IMR-90 (cell line): ENCODE measurements at regions not wholly inside any gene's neighbourhood (a gene's known extent, or its start where the extent isn't known, plus 50 kb on each side); places are given as distances from the start of the nearest gene placed in this dataset.

Experiments
- ATAC-seq: fragments of 200-7000 bp; cut with Tn5 transposase; 2 replicates; pipeline ENCODE4 v1.9.1; 2020; ENCODE audit warnings: low read depth, mild to moderate bottlenecking, moderate library complexity
- BruUV-seq: library from RNA; stranded (reverse); fragments of 400-500 nt; replicated peaks from 2 replicates; lab custom pipeline; 2021; lab: Mats Ljungman, UMichigan
- CTCF ChIA-PET: fragments of 300-600 bp; formaldehyde crosslinking; extraction: SDS; loops from one replicate; lab custom pipeline; 2021; ENCODE audit warnings: antibody characterized with exemption; lab: Yijun Ruan, JAX
- POLR2A ChIA-PET: fragments of 300-600 bp; sonication (Branson Sonifier 250); formaldehyde crosslinking; loops from one replicate; lab custom pipeline; 2022; ENCODE audit warnings: antibody characterized with exemption; ENCODE audit not compliant: unreplicated experiment; lab: Charles Lee
- DNase-seq: peaks from one replicate; pipeline ENCODE4 v3.0.0; 2013
- H2AFZ ChIP-seq: replicated peaks from 2 replicates; pipeline ENCODE3; 2013; ENCODE audit warnings: low read length, mild to moderate bottlenecking; ENCODE audit not compliant: poor library complexity
- H2AK5ac ChIP-seq: 2 replicates; pipeline ENCODE4 v1.6.1; 2013; ENCODE audit warnings: low read depth, low read length, inconsistent platforms
- H2AK9ac ChIP-seq: replicated peaks from 2 replicates; pipeline ENCODE3; 2013; ENCODE audit warnings: mild to moderate bottlenecking, low read depth, low read length, moderate library complexity; ENCODE audit not compliant: poor library complexity
- H2BK120ac ChIP-seq: 2 replicates; pipeline ENCODE4 v1.6.1; 2013; ENCODE audit warnings: low read depth, low read length, inconsistent platforms
- H2BK15ac ChIP-seq: 3 replicates; pipeline ENCODE4 v1.6.1; 2013; ENCODE audit warnings: low read depth, low read length, inconsistent platforms
- H2BK20ac ChIP-seq: 2 replicates; pipeline ENCODE4 v1.6.1; 2013; ENCODE audit warnings: low read depth, mild to moderate bottlenecking, inconsistent platforms, low read length, moderate library complexity
- H2BK5ac ChIP-seq: 2 replicates; pipeline ENCODE4 v1.6.1; 2013; ENCODE audit warnings: mild to moderate bottlenecking, low read depth, low read length, inconsistent platforms; ENCODE audit not compliant: poor library complexity, severe bottlenecking
- H3K14ac ChIP-seq: replicated peaks from 2 replicates; pipeline ENCODE4 v1.6.1; 2013; ENCODE audit warnings: low read depth, low read length, inconsistent platforms
- H3K18ac ChIP-seq: 2 replicates; pipeline ENCODE4 v1.6.1; 2013; ENCODE audit warnings: low read depth, low read length, control low read depth
- H3K23ac ChIP-seq: 2 replicates; pipeline ENCODE4 v1.6.1; 2013; ENCODE audit warnings: low read depth, low read length, inconsistent platforms
- H3K27ac ChIP-seq: 2 replicates; pipeline ENCODE4 v1.5.1; 2013; ENCODE audit warnings: mild to moderate bottlenecking, control low read depth, low read length; ENCODE audit not compliant: insufficient read depth
- H3K27me3 ChIP-seq: 2 replicates; pipeline ENCODE4 v1.6.1; 2013; ENCODE audit warnings: low read length; ENCODE audit not compliant: control insufficient read depth, insufficient read depth
- H3K36me3 ChIP-seq: 2 replicates; pipeline ENCODE4 v1.6.1; 2013; ENCODE audit warnings: low read length, mixed read lengths; ENCODE audit not compliant: control insufficient read depth, insufficient read depth
- H3K4ac ChIP-seq: 2 replicates; pipeline ENCODE4 v1.6.1; 2013; ENCODE audit warnings: low read depth, low read length, inconsistent platforms
- H3K4me1 ChIP-seq: 2 replicates; pipeline ENCODE4 v1.6.1; 2013; ENCODE audit warnings: low read length, mixed read lengths; ENCODE audit not compliant: control insufficient read depth, insufficient read depth
- H3K4me2 ChIP-seq: 2 replicates; pipeline ENCODE4 v1.6.1; 2013; ENCODE audit warnings: low read depth, mild to moderate bottlenecking, control low read depth, low read length, moderate library complexity
- H3K4me3 ChIP-seq: 2 replicates; pipeline ENCODE4 v1.5.1; 2013; ENCODE audit warnings: low read depth, mild to moderate bottlenecking, control low read depth, low read length, moderate library complexity; ENCODE audit not compliant: insufficient read depth
- H3K56ac ChIP-seq: 2 replicates; pipeline ENCODE4 v1.6.1; 2013; ENCODE audit warnings: low read length, inconsistent platforms; ENCODE audit not compliant: insufficient read depth; ENCODE audit errors: extremely low read depth
- H3K79me1 ChIP-seq, 2 experiments: 2 replicates each; pipeline ENCODE4 v1.6.1; 2013; ENCODE audit warnings: low read length in 2 of 2, inconsistent platforms in 1 of 2, low read depth in 1 of 2
- H3K9ac ChIP-seq: 2 replicates; pipeline ENCODE4 v1.6.1; 2013; ENCODE audit warnings: low read depth, low read length, control low read depth
- H3K9me1 ChIP-seq: 2 replicates; pipeline ENCODE4 v1.6.1; 2013; ENCODE audit warnings: low read length, inconsistent platforms; ENCODE audit not compliant: insufficient read depth
- H3K9me3 ChIP-seq: 2 replicates; pipeline ENCODE4 v1.6.1; 2013; ENCODE audit warnings: low read length; ENCODE audit not compliant: control insufficient read depth, insufficient read depth
- H4K20me1 ChIP-seq: 2 replicates; pipeline ENCODE4 v1.6.1; 2013; ENCODE audit warnings: low read length, inconsistent platforms; ENCODE audit not compliant: insufficient read depth
- H4K5ac ChIP-seq: 2 replicates; pipeline ENCODE4 v1.6.1; 2013; ENCODE audit warnings: mild to moderate bottlenecking, low read depth, low read length, control low read depth
- H4K8ac ChIP-seq, 2 experiments: 2 replicates each; pipeline ENCODE4 v1.6.1; 2013; ENCODE audit warnings: low read depth in 2 of 2, low read length in 2 of 2, control low read depth in 1 of 2, inconsistent platforms in 1 of 2
- H4K91ac ChIP-seq: 2 replicates; pipeline ENCODE4 v1.6.1; 2013; ENCODE audit warnings: low read depth, low read length, inconsistent platforms; ENCODE audit not compliant: insufficient read depth
- CEBPB ChIP-seq: IDR thresholded peaks from 2 replicates; pipeline ENCODE4 v1.6.1; 2012; ENCODE audit warnings: low read depth, low read length, improper control_type of control experiment
- ELK1 ChIP-seq: fragments of 150-350 bp; IDR thresholded peaks from 2 replicates; pipeline ENCODE4 v1.6.1; 2016; ENCODE audit warnings: low read depth, mild to moderate bottlenecking, low read length, moderate library complexity, borderline replicate concordance
- SMC3 ChIP-seq: fragments of 150-350 bp; IDR thresholded peaks from 2 replicates; pipeline ENCODE4 v1.6.1; 2016; ENCODE audit warnings: low read depth, mild to moderate bottlenecking, antibody characterized with exemption, low read length, moderate library complexity
- WGBS, 2 experiments: methylation state at CpG; one replicate each; pipeline versions ENCODE4 v1.1.5 to v1.1.7; 2013; ENCODE audit warnings: missing lambda C conversion rate in 2 of 2; ENCODE audit not compliant: insufficient read length in 1 of 2; ENCODE audit errors: extremely low coverage in 2 of 2; 5-methylcytosine and 5-hydroxymethylcytosine counted together
- dilution Hi-C: fragments of 300-500 bp; cut with HindIII; formaldehyde crosslinking; loops from one replicate; pipeline ENCODE4 v1.14.3; 2018; ENCODE audit warnings: low sequenced_read_pairs; ENCODE audit not compliant: unreplicated experiment
- in situ Hi-C: fragments of 300-500 bp; cut with MboI; formaldehyde crosslinking; loops from 3 replicates; pipeline ENCODE4 v1.14.3; 2019; ENCODE audit warnings: low sequenced_read_pairs, inconsistent platforms, mixed read lengths
- intact Hi-C: fragments of 100-400 bp; cut with micrococcal nuclease; formaldehyde crosslinking; loops from 2 replicates; pipeline ENCODE4 v1.10.0; 2022

DNA sequence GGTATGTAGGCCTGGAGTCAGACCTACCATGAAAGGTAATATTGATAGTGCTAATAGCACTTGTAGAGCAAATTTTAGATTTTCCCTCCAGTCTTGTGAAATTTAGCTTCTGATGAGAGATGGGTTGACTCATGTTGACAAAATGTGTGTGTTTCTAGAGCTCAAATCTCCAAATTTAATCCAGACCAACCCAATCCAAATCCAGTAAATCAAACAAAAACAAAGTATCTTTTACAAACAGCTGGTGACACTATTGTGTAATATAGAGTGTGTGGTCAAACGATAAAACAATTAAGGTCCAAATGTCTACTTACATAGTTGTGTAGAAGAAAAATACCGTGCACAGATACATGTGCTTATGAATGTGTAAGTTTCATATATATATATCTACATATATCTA lies 63.4 kb upstream of the KITLG start:
- H3K27me3 ChIP-seq: no peaks in the 10 kb centered on the region
- H4K5ac ChIP-seq: no peak overlapping the region
- H4K20me1 ChIP-seq: no peaks in the 10 kb centered on the region
- H3K79me1 ChIP-seq: no peaks in the 10 kb centered on the region
- no peaks in the 10 kb centered on the region for H3K36me3 ChIP-seq
- no peak overlapping the region for H3K4ac ChIP-seq
- no peak overlapping the region for H2BK120ac ChIP-seq
- H3K27ac ChIP-seq: no peak overlapping the region
- no CpG with 5 or more reads among the region's 2 CpGs for WGBS, 2 experiments
- no peak overlapping the region for H2AK5ac ChIP-seq
- in situ Hi-C loops: no loop called here
- intact Hi-C loops: no loop called here
- H3K9me1 ChIP-seq: no peaks in the 10 kb centered on the region
- no peak overlapping the region for H3K56ac ChIP-seq
- POLR2A ChIA-PET: no interaction called here
- H3K9ac ChIP-seq: no peak overlapping the region
- no peak overlapping the region for H3K18ac ChIP-seq
- no peak overlapping the region for H2BK20ac ChIP-seq
- peak; percentile 28 for DNase-seq
- H3K4me3 ChIP-seq: no peak overlapping the region
- no peak overlapping the region for H2AFZ ChIP-seq
- no peak overlapping the region for H3K14ac ChIP-seq
- no peak overlapping the region for H2BK5ac ChIP-seq
- CTCF ChIA-PET: no interaction called here
- H3K23ac ChIP-seq: no peak overlapping the region
- no peak overlapping the region for H4K8ac ChIP-seq
- H3K4me1 ChIP-seq: no peaks in the 10 kb centered on the region
- ATAC-seq: no peak; the same call in 1 of the 2 replicates
- no peak overlapping the region for H2BK15ac ChIP-seq
- no peak overlapping the region for H2AK9ac ChIP-seq
- TF ChIP-seq ELK1 (no peak), SMC3 (no peak), CEBPB (peak; percentile 66; the same call in 1 of the 2 replicates)
- dilution Hi-C loops: no loop called here
- no peak overlapping the region for H4K91ac ChIP-seq
- BruUV-seq: no TSS peak
- no peaks in the 10 kb centered on the region for H3K9me3 ChIP-seq
- no peak overlapping the region for H3K4me2 ChIP-seq
